ENCODE measurements at regions not wholly inside any gene's neighbourhood (a gene's known extent, or its start where the extent isn't known, plus 50 kb on each side); places are given as distances from the start of the nearest gene placed in this dataset.

DNA sequence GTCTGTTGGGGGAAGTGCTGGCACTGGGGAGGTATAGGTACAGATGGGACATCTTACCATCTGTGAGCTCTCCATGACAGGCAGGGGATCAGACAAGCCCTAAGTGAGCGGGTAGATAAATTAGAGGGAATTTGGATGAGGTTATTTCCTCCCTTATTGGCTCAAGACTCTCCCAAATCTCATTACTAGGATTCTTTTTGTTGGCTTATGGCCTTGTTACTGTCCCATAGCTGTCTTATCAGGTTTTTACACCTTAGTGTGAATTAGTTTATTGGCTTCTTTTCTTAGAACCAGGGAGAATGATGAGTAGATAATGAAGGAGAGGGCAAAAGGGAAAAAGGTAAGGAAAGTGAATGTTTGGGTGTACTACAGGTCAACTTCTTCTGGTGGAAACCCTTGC is 191.1 kb upstream of the PRICKLE1 start:
- ChIA-PET POLR2A (no interaction called here), CTCF (no interaction called here)
- intact Hi-C loops (cut with micrococcal nuclease) = no loop called here
- Mint-ChIP-seq H3K9me3 (peaks cover 0 to 2% (median 0%) of the 10 kb centered on the region in 11 donors), H3K27ac (no peak overlapping the region), H3K36me3 (no peaks in the 10 kb centered on the region), H3K4me3 (no peak overlapping the region), H3K4me1 (no peaks in the 10 kb centered on the region), H3K27me3 (no peaks in the 10 kb centered on the region)
- Histone ChIP-seq H3K27me3 (ENCODE audit: control insufficient read depth in 2 of 2, insufficient read depth in 2 of 2, low read length in 2 of 2) (no peaks in the 10 kb centered on the region), H3K4me1 (ENCODE audit: control insufficient read depth in 2 of 2, insufficient read depth in 2 of 2, low read length in 2 of 2) (no peaks in the 10 kb centered on the region), H3K9me3 (ENCODE audit: control insufficient read depth in 2 of 3, low read length in 3 of 3) (no peaks in the 10 kb centered on the region), H3K36me3 (ENCODE audit: control insufficient read depth in 2 of 3, insufficient read depth in 3 of 3, low read length in 3 of 3) (no peaks in the 10 kb centered on the region), H3K4me3 (ENCODE audit: low read length) (no peak overlapping the region), H3K27ac (ENCODE audit: low read depth, low read length) (no peak overlapping the region)
- no peak for ATAC-seq
- DNase-seq = no peak

DNA sequence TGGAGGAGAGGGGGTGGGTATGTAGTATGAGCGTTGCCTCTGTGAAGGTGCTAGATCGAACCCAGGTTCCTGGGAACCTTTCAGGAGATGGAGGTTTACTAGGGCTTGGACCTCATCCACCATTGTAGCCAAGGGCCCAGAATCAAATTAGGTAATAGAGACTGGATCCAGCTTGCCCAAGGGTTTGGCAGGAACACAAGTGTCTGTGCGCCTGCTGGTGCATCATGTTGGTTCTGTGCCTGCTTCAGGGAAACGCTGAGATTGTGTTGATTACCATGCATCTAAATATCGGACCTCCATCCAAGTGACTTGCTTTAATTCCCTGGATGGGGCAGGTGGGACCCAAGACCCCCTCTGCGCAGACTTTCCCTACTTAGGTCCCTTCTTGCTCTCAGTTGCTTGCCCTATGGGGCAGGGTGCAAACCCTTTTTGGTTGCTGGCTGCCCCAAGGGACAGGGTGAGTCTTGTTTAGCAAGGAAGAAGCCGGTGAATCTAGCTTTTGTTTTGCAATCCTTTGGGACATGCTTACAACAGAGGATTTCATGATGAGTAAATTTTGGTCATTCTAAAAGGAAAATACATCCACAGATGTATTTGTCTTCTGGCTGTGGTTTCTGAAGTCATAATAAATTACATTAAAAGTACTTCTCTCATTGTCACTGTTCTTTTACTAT is 189.8 kb upstream of the PRICKLE1 start:
- CTCF ChIA-PET = no interaction called here
- Mint-ChIP-seq H3K4me3 (no peak overlapping the region), H3K27ac (no peak overlapping the region), H3K36me3 (no peaks in the 10 kb centered on the region), H3K4me1 (no peaks in the 10 kb centered on the region), H3K9me3 (peaks cover 0 to 2% (median 0%) of the 10 kb centered on the region in 11 donors), H3K27me3 (no peaks in the 10 kb centered on the region)
- no peaks in the 10 kb centered on the region for H3K9me3 ChIP-seq (ENCODE audit: control insufficient read depth in 2 of 3, low read length in 3 of 3)
- DNase-seq (no peak), ATAC-seq (no peak)
- H3K27me3 ChIP-seq (ENCODE audit: control insufficient read depth in 2 of 2, insufficient read depth in 2 of 2, low read length in 2 of 2) = no peaks in the 10 kb centered on the region
- no peaks in the 10 kb centered on the region for H3K4me1 ChIP-seq (ENCODE audit: control insufficient read depth in 2 of 2, insufficient read depth in 2 of 2, low read length in 2 of 2)
- POLR2A ChIA-PET = no interaction called here
- no peak overlapping the region for H3K27ac ChIP-seq (ENCODE audit: low read depth, low read length)
- no peak overlapping the region for H3K4me3 ChIP-seq (ENCODE audit: low read length)
- H3K36me3 ChIP-seq (ENCODE audit: control insufficient read depth in 2 of 3, insufficient read depth in 3 of 3, low read length in 3 of 3) = no peaks in the 10 kb centered on the region
- intact Hi-C loops (cut with micrococcal nuclease) = no loop called here

DNA sequence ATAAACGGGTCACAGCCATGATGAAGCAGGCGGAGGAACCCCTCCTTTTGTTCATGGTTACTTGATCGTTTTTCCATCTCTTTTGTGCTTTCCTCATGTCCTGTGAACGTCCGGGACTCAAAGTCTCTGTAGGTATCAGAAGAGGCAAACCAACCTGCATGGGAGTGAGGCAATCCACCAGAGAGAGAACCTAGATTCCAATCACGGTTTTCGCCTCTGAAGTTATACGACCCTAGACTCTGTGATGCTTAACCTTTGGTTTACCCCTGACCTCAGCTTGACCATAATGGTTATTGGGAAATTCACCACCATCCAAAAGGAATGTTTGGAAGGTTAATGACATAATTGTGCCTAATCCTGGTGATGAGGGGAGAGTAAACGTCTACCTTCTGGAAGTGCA is 186.8 kb upstream of the PRICKLE1 start:
- H3K27me3 ChIP-seq (ENCODE audit: control insufficient read depth in 2 of 2, insufficient read depth in 2 of 2, low read length in 2 of 2) = no peaks in the 10 kb centered on the region
- H3K27ac Mint-ChIP-seq = no peak overlapping the region
- H3K4me1 ChIP-seq (ENCODE audit: control insufficient read depth in 2 of 2, insufficient read depth in 2 of 2, low read length in 2 of 2) = no peaks in the 10 kb centered on the region
- H3K9me3 Mint-ChIP-seq = peaks cover 0 to 8% (median 3%) of the 10 kb centered on the region in 11 donors
- H3K27ac ChIP-seq (ENCODE audit: low read depth, low read length) = no peak overlapping the region
- no peak overlapping the region for H3K4me3 ChIP-seq (ENCODE audit: low read length)
- POLR2A ChIA-PET = no interaction called here
- CTCF ChIA-PET = no interaction called here
- H3K36me3 Mint-ChIP-seq = no peaks in the 10 kb centered on the region
- H3K4me1 Mint-ChIP-seq = no peaks in the 10 kb centered on the region
- ATAC-seq = no peak
- intact Hi-C loops (cut with micrococcal nuclease) = no loop called here
- no peaks in the 10 kb centered on the region for H3K9me3 ChIP-seq (ENCODE audit: control insufficient read depth in 2 of 3, low read length in 3 of 3)
- DNase-seq = no peak
- H3K27me3 Mint-ChIP-seq = peaks cover 0 to 4% (median 0%) of the 10 kb centered on the region in 5 donors
- H3K36me3 ChIP-seq (ENCODE audit: control insufficient read depth in 2 of 3, insufficient read depth in 3 of 3, low read length in 3 of 3) = no peaks in the 10 kb centered on the region
- H3K4me3 Mint-ChIP-seq = no peak overlapping the region

DNA sequence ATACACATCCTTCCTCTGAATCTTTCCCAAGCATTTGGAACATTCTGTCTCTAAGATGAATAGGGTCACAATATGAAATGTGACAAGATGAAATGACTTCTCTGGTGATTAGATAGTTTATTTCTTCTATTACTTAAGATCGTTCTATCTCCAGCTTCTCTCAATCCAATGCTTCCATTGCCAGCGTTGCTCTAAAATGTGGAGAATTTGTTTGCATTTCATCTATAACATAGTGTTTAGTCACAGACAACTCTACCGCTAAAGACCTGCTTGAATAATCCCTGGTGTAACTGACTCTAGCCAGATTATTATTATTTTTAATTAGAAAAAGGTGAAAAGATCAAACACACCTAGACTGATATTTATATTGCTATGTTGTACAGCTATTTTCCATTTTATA is 184.7 kb upstream of the PRICKLE1 start:
- ChIA-PET POLR2A (no interaction called here), CTCF (no interaction called here)
- Mint-ChIP-seq H3K9me3 (peaks cover 0 to 14% (median 5%) of the 10 kb centered on the region in 11 donors), H3K27ac (no peak overlapping the region), H3K27me3 (peaks cover 0 to 5% (median 0%) of the 10 kb centered on the region in 5 donors), H3K4me1 (no peaks in the 10 kb centered on the region), H3K4me3 (no peak overlapping the region), H3K36me3 (no peaks in the 10 kb centered on the region)
- Histone ChIP-seq H3K4me1 (ENCODE audit: control insufficient read depth in 2 of 2, insufficient read depth in 2 of 2, low read length in 2 of 2) (no peaks in the 10 kb centered on the region), H3K36me3 (ENCODE audit: control insufficient read depth in 2 of 3, insufficient read depth in 3 of 3, low read length in 3 of 3) (no peaks in the 10 kb centered on the region), H3K4me3 (ENCODE audit: low read length) (no peak overlapping the region), H3K27ac (ENCODE audit: low read depth, low read length) (no peak overlapping the region), H3K27me3 (ENCODE audit: control insufficient read depth in 2 of 2, insufficient read depth in 2 of 2, low read length in 2 of 2) (no peaks in the 10 kb centered on the region), H3K9me3 (ENCODE audit: control insufficient read depth in 2 of 3, low read length in 3 of 3) (no peaks in the 10 kb centered on the region)
- DNase-seq (no peak), ATAC-seq (no peak)
- intact Hi-C loops (cut with micrococcal nuclease) = no loop called here

DNA sequence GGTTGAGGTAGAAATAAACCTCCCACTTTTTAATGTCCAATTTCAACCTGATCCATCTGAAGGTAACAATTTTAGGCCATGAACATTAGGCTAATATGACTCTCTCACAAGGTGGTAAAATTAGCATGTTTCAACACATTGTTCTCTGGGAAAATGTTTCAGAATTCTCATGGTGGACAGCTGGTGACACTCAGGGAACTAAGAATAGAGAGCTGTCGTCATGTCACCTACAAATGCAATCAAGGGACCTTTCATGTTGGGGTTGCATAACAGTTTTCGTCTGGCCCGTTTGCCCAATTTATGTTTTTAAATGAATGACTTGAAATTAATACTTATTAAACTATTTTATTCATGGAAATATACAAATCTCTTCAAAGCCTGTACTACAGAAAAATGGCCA is 180.7 kb upstream of the PRICKLE1 start:
- Mint-ChIP-seq H3K9me3 (peaks cover 0 to 14% (median 5%) of the 10 kb centered on the region in 11 donors), H3K36me3 (no peaks in the 10 kb centered on the region), H3K4me1 (no peaks in the 10 kb centered on the region), H3K4me3 (no peak overlapping the region), H3K27ac (no peak overlapping the region), H3K27me3 (peaks cover 0 to 12% (median 0%) of the 10 kb centered on the region in 5 donors)
- DNase-seq (no peak), ATAC-seq (no peak)
- H3K27ac ChIP-seq (ENCODE audit: low read depth, low read length) = no peak overlapping the region
- ChIA-PET POLR2A (no interaction called here), CTCF (no interaction called here)
- H3K27me3 ChIP-seq (ENCODE audit: control insufficient read depth in 2 of 2, insufficient read depth in 2 of 2, low read length in 2 of 2) = no peaks in the 10 kb centered on the region
- H3K4me3 ChIP-seq (ENCODE audit: low read length) = no peak overlapping the region
- no peaks in the 10 kb centered on the region for H3K36me3 ChIP-seq (ENCODE audit: control insufficient read depth in 2 of 3, insufficient read depth in 3 of 3, low read length in 3 of 3)
- H3K4me1 ChIP-seq (ENCODE audit: control insufficient read depth in 2 of 2, insufficient read depth in 2 of 2, low read length in 2 of 2) = no peaks in the 10 kb centered on the region
- H3K9me3 ChIP-seq (ENCODE audit: control insufficient read depth in 2 of 3, low read length in 3 of 3) = no peaks in the 10 kb centered on the region
- intact Hi-C loops (cut with micrococcal nuclease) = no loop called here

DNA sequence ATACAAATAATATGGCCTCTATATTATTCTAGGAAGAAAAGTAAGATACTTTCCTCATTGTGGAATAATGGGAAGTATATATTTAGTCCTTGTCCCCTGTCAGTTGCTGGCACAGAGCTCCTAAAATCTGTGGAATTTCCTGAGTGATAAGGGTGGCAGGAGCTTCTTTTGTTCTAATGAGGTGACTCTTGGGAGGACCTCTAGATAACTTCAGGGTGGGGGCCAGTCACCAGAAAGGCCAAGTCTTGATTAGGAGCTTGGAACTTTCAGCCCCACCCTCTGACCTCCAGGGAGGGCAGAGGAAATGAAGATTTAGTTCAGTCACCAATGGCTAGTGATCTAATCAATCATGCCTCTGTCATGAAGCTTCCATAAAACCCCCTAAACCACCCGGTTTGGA is 179.9 kb upstream of the PRICKLE1 start:
- H3K27ac ChIP-seq (ENCODE audit: low read depth, low read length) = no peak overlapping the region
- Mint-ChIP-seq H3K4me3 (no peak overlapping the region), H3K36me3 (no peaks in the 10 kb centered on the region), H3K4me1 (no peaks in the 10 kb centered on the region), H3K27me3 (peaks cover 0 to 12% (median 0%) of the 10 kb centered on the region in 5 donors), H3K27ac (no peak overlapping the region), H3K9me3 (peaks cover 0 to 14% (median 5%) of the 10 kb centered on the region in 11 donors)
- no peaks in the 10 kb centered on the region for H3K4me1 ChIP-seq (ENCODE audit: control insufficient read depth in 2 of 2, insufficient read depth in 2 of 2, low read length in 2 of 2)
- intact Hi-C loops (cut with micrococcal nuclease) = no loop called here
- ATAC-seq (no peak), DNase-seq (no peak)
- no peaks in the 10 kb centered on the region for H3K36me3 ChIP-seq (ENCODE audit: control insufficient read depth in 2 of 3, insufficient read depth in 3 of 3, low read length in 3 of 3)
- CTCF ChIA-PET = no interaction called here
- POLR2A ChIA-PET = no interaction called here
- no peak overlapping the region for H3K4me3 ChIP-seq (ENCODE audit: low read length)
- H3K27me3 ChIP-seq (ENCODE audit: control insufficient read depth in 2 of 2, insufficient read depth in 2 of 2, low read length in 2 of 2) = no peaks in the 10 kb centered on the region
- no peaks in the 10 kb centered on the region for H3K9me3 ChIP-seq (ENCODE audit: control insufficient read depth in 2 of 3, low read length in 3 of 3)

DNA sequence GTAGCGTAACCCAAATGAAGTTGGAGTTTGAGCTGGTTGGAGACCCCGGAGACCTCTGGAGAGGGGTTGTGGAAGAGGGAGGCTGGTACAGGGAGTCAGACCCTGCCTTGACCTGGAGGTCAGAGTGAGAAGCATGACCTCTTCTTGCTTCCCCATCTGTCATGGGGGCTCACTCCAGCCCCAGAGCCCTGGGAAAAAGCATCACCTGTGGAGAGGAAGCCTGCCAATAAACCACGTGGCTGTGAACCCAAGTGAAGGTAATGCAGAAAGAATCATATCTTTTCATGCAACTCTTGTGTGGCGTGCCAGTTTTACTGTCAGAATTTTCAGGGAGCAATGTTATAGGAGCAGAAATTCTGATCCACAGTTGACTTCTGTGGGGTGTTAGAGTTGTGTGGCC is 178.5 kb upstream of the PRICKLE1 start:
- H3K4me3 ChIP-seq (ENCODE audit: low read length) = no peak overlapping the region
- Mint-ChIP-seq H3K27ac (no peak overlapping the region), H3K36me3 (no peaks in the 10 kb centered on the region), H3K9me3 (peaks cover 0 to 15% (median 5%) of the 10 kb centered on the region in 11 donors), H3K27me3 (peaks cover 0 to 12% (median 0%) of the 10 kb centered on the region in 5 donors), H3K4me1 (no peaks in the 10 kb centered on the region), H3K4me3 (no peak overlapping the region)
- intact Hi-C loops (cut with micrococcal nuclease) = no loop called here
- DNase-seq (no peak), ATAC-seq (no peak)
- POLR2A ChIA-PET = no interaction called here
- H3K27me3 ChIP-seq (ENCODE audit: control insufficient read depth in 2 of 2, insufficient read depth in 2 of 2, low read length in 2 of 2) = no peaks in the 10 kb centered on the region
- no peaks in the 10 kb centered on the region for H3K9me3 ChIP-seq (ENCODE audit: control insufficient read depth in 2 of 3, low read length in 3 of 3)
- H3K36me3 ChIP-seq (ENCODE audit: control insufficient read depth in 2 of 3, insufficient read depth in 3 of 3, low read length in 3 of 3) = no peaks in the 10 kb centered on the region
- no peaks in the 10 kb centered on the region for H3K4me1 ChIP-seq (ENCODE audit: control insufficient read depth in 2 of 2, insufficient read depth in 2 of 2, low read length in 2 of 2)
- no peak overlapping the region for H3K27ac ChIP-seq (ENCODE audit: low read depth, low read length)
- CTCF ChIA-PET = no interaction called here
